Neuronal stem cell (in vitro differentiated cells): ENCODE measurements at regions not wholly inside any gene's neighbourhood (a gene's known extent, or its start where the extent isn't known, plus 50 kb on each side); places are given as distances from the start of the nearest gene placed in this dataset.

Experiments
- DNase-seq: peaks from one replicate; pipeline ENCODE4 v3.0.0-alpha.2; 2013; ENCODE audit warnings: low spot score
- H2AFZ ChIP-seq: one replicate; pipeline ENCODE4 v1.6.1; 2013; ENCODE audit warnings: mild to moderate bottlenecking, low read length, inconsistent platforms
- H2AK5ac ChIP-seq: 2 replicates; pipeline ENCODE4 v1.6.1; 2013; ENCODE audit warnings: low read depth, mild to moderate bottlenecking, inconsistent platforms, low read length, moderate library complexity, mixed read lengths
- H2BK120ac ChIP-seq: 2 replicates; pipeline ENCODE4 v1.6.1; 2013; ENCODE audit warnings: low read depth, mild to moderate bottlenecking, inconsistent platforms, low read length, moderate library complexity, mixed read lengths
- H2BK12ac ChIP-seq: one replicate; pipeline ENCODE4 v1.6.1; 2013; ENCODE audit warnings: low read length, inconsistent platforms
- H2BK15ac ChIP-seq: 2 replicates; pipeline ENCODE4 v1.6.1; 2013; ENCODE audit warnings: mild to moderate bottlenecking, low read length, inconsistent platforms, mixed read lengths
- H2BK5ac ChIP-seq: one replicate; pipeline ENCODE4 v1.6.1; 2013; ENCODE audit warnings: inconsistent platforms, mild to moderate bottlenecking, low read length, moderate library complexity
- H3K14ac ChIP-seq: one replicate; pipeline ENCODE4 v1.6.1; 2013; ENCODE audit warnings: low read length, inconsistent platforms
- H3K18ac ChIP-seq: 2 replicates; pipeline ENCODE4 v1.6.1; 2013; ENCODE audit warnings: low read length, inconsistent platforms
- H3K23ac ChIP-seq: 2 replicates; pipeline ENCODE4 v1.6.1; 2013; ENCODE audit warnings: low read depth, mild to moderate bottlenecking, mixed read lengths, low read length, inconsistent platforms; ENCODE audit not compliant: poor library complexity
- H3K27ac ChIP-seq: replicated peaks from 3 replicates; pipeline ENCODE4 v1.5.1; 2013; ENCODE audit warnings: low read length, inconsistent platforms
- H3K27me3 ChIP-seq, 3 experiments: 2 replicates each; pipeline ENCODE4 v1.6.1; 2013; ENCODE audit warnings: low read length in 3 of 3, mild to moderate bottlenecking in 2 of 3, inconsistent platforms in 1 of 3, low read depth in 1 of 3, mixed read lengths in 1 of 3, moderate library complexity in 1 of 3; ENCODE audit not compliant: control insufficient read depth in 3 of 3, insufficient read depth in 3 of 3
- H3K36me3 ChIP-seq, 2 donors: replicated peaks in 1 of 2; 2 replicates each; pipeline ENCODE4 v1.6.1; 2013; ENCODE audit warnings: low read length in 2 of 2; ENCODE audit not compliant: control insufficient read depth in 2 of 2, insufficient read depth in 2 of 2
- H3K4ac ChIP-seq: 2 replicates; pipeline ENCODE4 v1.6.1; 2013; ENCODE audit warnings: inconsistent platforms, mild to moderate bottlenecking, low read length, moderate library complexity
- H3K4me1 ChIP-seq, 2 donors: 1 replicate in 1 of 2; 2 replicates in 1 of 2; pipeline ENCODE4 v1.6.1; 2013; ENCODE audit warnings: low read length in 2 of 2, low read depth in 1 of 2; ENCODE audit not compliant: control insufficient read depth in 2 of 2, insufficient read depth in 1 of 2
- H3K4me2 ChIP-seq: one replicate; pipeline ENCODE4 v1.6.1; 2013; ENCODE audit warnings: mild to moderate bottlenecking, low read length, inconsistent platforms; ENCODE audit not compliant: insufficient read depth, poor library complexity, severe bottlenecking
- H3K4me3 ChIP-seq, 2 donors: 2 replicates each; pipeline ENCODE4 v1.5.1; 2013; ENCODE audit warnings: low read length in 2 of 2, mild to moderate bottlenecking in 2 of 2, inconsistent platforms in 1 of 2, moderate library complexity in 1 of 2
- H3K79me1 ChIP-seq: one replicate; pipeline ENCODE4 v1.6.1; 2013; ENCODE audit warnings: low read depth, mild to moderate bottlenecking, inconsistent platforms, low read length, moderate library complexity
- H3K9ac ChIP-seq: one replicate; pipeline ENCODE4 v1.6.1; 2013; ENCODE audit warnings: mild to moderate bottlenecking, low read depth, low read length, inconsistent platforms; ENCODE audit not compliant: poor library complexity
- H3K9me3 ChIP-seq, 2 donors: replicated peaks in 1 of 2; 2 replicates each; pipeline versions ENCODE3 to v1.6.1; 2013; ENCODE audit warnings: low read length in 2 of 2, mild to moderate bottlenecking in 2 of 2, inconsistent platforms in 1 of 2, low read depth in 1 of 2, mixed read lengths in 1 of 2, moderate library complexity in 1 of 2; ENCODE audit not compliant: control insufficient read depth in 2 of 2, insufficient read depth in 1 of 2
- H4K8ac ChIP-seq: one replicate; pipeline ENCODE4 v1.6.1; 2013; ENCODE audit warnings: low read depth, mild to moderate bottlenecking, inconsistent platforms, low read length, moderate library complexity
- H4K91ac ChIP-seq: one replicate; pipeline ENCODE4 v1.6.1; 2013; ENCODE audit warnings: low read length, low read depth, mild to moderate bottlenecking, inconsistent platforms; ENCODE audit not compliant: poor library complexity
- WGBS, 2 donors: extraction: QIAGEN DNeasy Blood & Tissue Kit; methylation state at CpG; one replicate each; pipeline ENCODE4 v1.1.7; 2013; ENCODE audit warnings: missing lambda C conversion rate in 2 of 2, mixed read lengths in 1 of 2; ENCODE audit not compliant: insufficient read length in 2 of 2, insufficient replicate concordance in 1 of 2; ENCODE audit errors: extremely low coverage in 2 of 2; 5-methylcytosine and 5-hydroxymethylcytosine counted together

DNA sequence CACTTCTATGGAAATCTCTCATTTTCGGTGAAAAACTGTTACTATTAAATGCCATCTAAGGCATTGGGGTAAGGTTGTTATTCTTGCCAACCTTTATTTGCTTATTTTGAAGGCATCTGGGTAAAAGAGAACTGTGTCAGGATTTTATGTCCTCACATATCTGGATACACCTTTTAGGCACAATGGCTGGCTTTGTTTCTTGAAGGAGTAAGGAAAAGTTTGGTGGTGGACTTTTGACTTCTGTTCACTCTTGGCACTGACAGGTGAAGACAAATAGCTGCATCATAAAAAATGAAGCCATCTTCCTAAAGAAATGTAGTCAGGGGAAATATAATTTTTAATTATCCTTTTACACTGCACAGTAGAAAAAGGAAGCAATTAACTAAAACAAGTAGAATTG lies 310.0 kb downstream of the CNTN3 start:
- no peaks in the 10 kb centered on the region for H3K27me3 ChIP-seq
- H2BK120ac ChIP-seq, result no peak overlapping the region
- no peaks in the 10 kb centered on the region for H3K9me3 ChIP-seq
- DNase-seq, result no peak
- no peaks in the 10 kb centered on the region for H3K79me1 ChIP-seq
- no peak overlapping the region for H2BK15ac ChIP-seq
- no peak overlapping the region for H3K4ac ChIP-seq
- H3K14ac ChIP-seq, result no peak overlapping the region
- no peak overlapping the region for H3K4me2 ChIP-seq
- H3K4me1 ChIP-seq, result no peaks in the 10 kb centered on the region
- no peak overlapping the region for H3K9ac ChIP-seq
- H4K8ac ChIP-seq, result no peak overlapping the region
- H3K4me3 ChIP-seq, result no peak overlapping the region
- H2BK12ac ChIP-seq, result no peak overlapping the region
- no peak overlapping the region for H3K18ac ChIP-seq
- no peak overlapping the region for H4K91ac ChIP-seq
- no peak overlapping the region for H2BK5ac ChIP-seq
- WGBS, 2 donors, result no CpG with 5 or more reads among the region's 1 CpG
- no peak overlapping the region for H2AK5ac ChIP-seq
- H3K23ac ChIP-seq, result no peak overlapping the region
- no peaks in the 10 kb centered on the region for H3K36me3 ChIP-seq
- H2AFZ ChIP-seq, result no peak overlapping the region
- no peak overlapping the region for H3K27ac ChIP-seq

DNA sequence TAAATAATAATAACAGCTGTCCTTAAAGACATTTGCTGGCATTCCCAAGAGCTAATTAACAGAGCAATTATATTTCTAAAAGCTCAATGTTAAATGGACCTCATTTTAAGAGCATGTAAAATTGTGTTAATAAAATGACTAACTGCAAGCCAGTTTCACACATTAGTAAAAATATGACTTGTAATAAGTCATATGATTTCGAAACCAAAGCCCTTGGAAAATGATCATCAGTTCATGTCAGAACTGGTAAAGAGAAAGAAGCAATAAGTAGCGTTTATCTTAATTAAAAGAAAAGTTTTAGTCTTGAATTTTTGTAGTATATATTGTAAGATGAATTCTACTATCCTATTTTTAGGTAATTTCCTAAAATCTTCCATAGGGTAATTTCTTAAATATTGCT lies 310.7 kb downstream of the CNTN3 start:
- WGBS, 2 donors, result no CpG with 5 or more reads among the region's 2 CpGs
- Histone ChIP-seq H3K27me3 (no peaks in the 10 kb centered on the region), H3K27ac (no peak overlapping the region)

DNA sequence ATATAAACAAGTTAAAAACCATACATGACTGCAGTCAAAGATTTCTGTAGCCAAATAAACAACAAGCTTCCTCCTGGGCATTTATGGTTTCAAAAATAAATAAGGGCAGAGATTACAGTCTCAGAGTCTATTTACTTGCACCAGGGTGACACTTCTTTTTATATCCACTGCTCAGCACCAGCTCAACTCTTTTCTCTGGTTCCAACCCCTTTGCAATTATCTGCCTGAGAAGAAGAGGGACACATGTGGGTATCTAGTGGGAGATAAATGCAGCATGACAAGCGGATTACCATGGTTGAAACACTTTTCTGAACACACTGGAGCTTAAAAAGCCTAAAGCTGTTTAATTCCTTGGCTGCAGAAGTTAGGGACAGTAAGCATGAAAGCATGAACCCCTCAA lies 311.5 kb downstream of the CNTN3 start:
- H2AFZ ChIP-seq, result no peak overlapping the region
- H4K8ac ChIP-seq, result no peak overlapping the region
- no CpG with 5 or more reads among the region's 1 CpG for WGBS, 2 donors
- H3K79me1 ChIP-seq, result no peaks in the 10 kb centered on the region
- no peak overlapping the region for H2BK120ac ChIP-seq
- DNase-seq, result no peak
- H2BK5ac ChIP-seq, result no peak overlapping the region
- H3K14ac ChIP-seq, result no peak overlapping the region
- no peak overlapping the region for H3K4ac ChIP-seq
- H3K23ac ChIP-seq, result no peak overlapping the region
- H3K27me3 ChIP-seq, result no peaks in the 10 kb centered on the region
- no peak overlapping the region for H2AK5ac ChIP-seq
- H3K9ac ChIP-seq, result no peak overlapping the region
- H3K9me3 ChIP-seq, result no peaks in the 10 kb centered on the region
- H3K36me3 ChIP-seq, result no peaks in the 10 kb centered on the region
- H4K91ac ChIP-seq, result no peak overlapping the region
- H3K4me1 ChIP-seq, result no peaks in the 10 kb centered on the region
- no peak overlapping the region for H3K4me2 ChIP-seq
- no peak overlapping the region for H2BK12ac ChIP-seq
- no peak overlapping the region for H3K18ac ChIP-seq
- no peak overlapping the region for H3K4me3 ChIP-seq
- no peak overlapping the region for H3K27ac ChIP-seq
- no peak overlapping the region for H2BK15ac ChIP-seq

More for the DNA sequence above, 310.7 kb downstream of the CNTN3 start:
- Histone ChIP-seq H3K36me3 (no peaks in the 10 kb centered on the region), H2BK12ac (no peak overlapping the region), H4K8ac (no peak overlapping the region), H3K4me3 (no peak overlapping the region), H2BK120ac (no peak overlapping the region), H3K18ac (no peak overlapping the region), H2BK15ac (no peak overlapping the region), H3K23ac (no peak overlapping the region), H4K91ac (no peak overlapping the region), H3K9ac (no peak overlapping the region), H3K79me1 (no peaks in the 10 kb centered on the region), H3K9me3 (no peaks in the 10 kb centered on the region), H2BK5ac (no peak overlapping the region), H2AK5ac (no peak overlapping the region), H3K14ac (no peak overlapping the region), H3K4me1 (no peaks in the 10 kb centered on the region), H3K4me2 (no peak overlapping the region), H2AFZ (no peak overlapping the region), H3K4ac (no peak overlapping the region)
- DNase-seq, result no peak

DNA sequence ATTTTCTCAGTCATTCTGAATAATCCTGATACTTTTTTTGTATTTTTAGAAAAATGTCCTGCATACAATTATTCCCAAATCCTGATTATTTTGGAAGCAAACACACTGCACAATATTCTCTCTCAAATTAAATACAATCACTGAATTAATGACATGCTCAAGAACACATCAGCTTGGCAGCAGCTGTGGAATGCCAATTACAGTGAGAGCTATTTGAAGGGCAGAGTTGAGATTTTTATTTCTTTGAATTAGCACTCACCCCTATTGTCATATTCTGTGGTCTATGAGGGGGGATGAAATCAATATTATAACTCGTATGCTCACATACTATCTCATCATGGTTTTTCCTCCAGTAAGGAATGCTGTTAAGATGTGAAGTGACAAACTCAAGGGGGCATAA lies 312.2 kb downstream of the CNTN3 start:
- Histone ChIP-seq H2BK12ac (no peak overlapping the region), H3K36me3 (no peaks in the 10 kb centered on the region), H3K79me1 (no peaks in the 10 kb centered on the region), H4K8ac (no peak overlapping the region), H3K18ac (no peak overlapping the region), H2BK120ac (no peak overlapping the region), H3K27me3 (no peaks in the 10 kb centered on the region), H3K9me3 (no peaks in the 10 kb centered on the region), H3K4me2 (no peak overlapping the region), H2BK5ac (no peak overlapping the region), H3K4me3 (no peak overlapping the region), H2BK15ac (no peak overlapping the region), H3K4me1 (no peaks in the 10 kb centered on the region), H3K23ac (no peak overlapping the region), H3K27ac (no peak overlapping the region), H2AFZ (no peak overlapping the region), H3K14ac (no peak overlapping the region), H3K4ac (no peak overlapping the region), H4K91ac (no peak overlapping the region), H2AK5ac (no peak overlapping the region), H3K9ac (no peak overlapping the region)
- DNase-seq, result no peak
- no CpG with 5 or more reads among the region's 1 CpG for WGBS, 2 donors
